HG02973 (cell line): ENCODE measurements at regions not wholly inside any gene's neighbourhood (a gene's known extent, or its start where the extent isn't known, plus 50 kb on each side); places are given as distances from the start of the nearest gene placed in this dataset.
A peak's percentile ranks its signal among the peaks of the same experiment; 100 is the strongest.

Experiments used
- ATAC-seq: cut with Tn5 transposase; IDR thresholded peaks from one replicate; pipeline ENCODE4 v1.9.1; 2021; ENCODE audit warnings: moderate library complexity; ENCODE audit not compliant: unreplicated experiment

GRCh38 chr14:25197885-25198284 lies 147.9 kb upstream of the STXBP6 start:
- no peak for ATAC-seq

GRCh38 chr14:25180221-25180620 lies 130.3 kb upstream of the STXBP6 start:
- ATAC-seq, result no peak

GRCh38 chr14:25178255-25178654 lies 128.3 kb upstream of the STXBP6 start:
- no peak for ATAC-seq

GRCh38 chr14:25150934-25151790 lies 101.2 kb upstream of the STXBP6 start:
- no peak for ATAC-seq

- ATAC-seq, result no peak
These were observed 100.5 kb upstream of the STXBP6 start for GRCh38 chr14:25150401-25150800.

GRCh38 chr14:25140411-25140810 lies 90.5 kb upstream of the STXBP6 start:
- no peak for ATAC-seq

GRCh38 chr14:25136811-25137210 lies 86.9 kb upstream of the STXBP6 start:
- no peak for ATAC-seq

- no peak for ATAC-seq
These were observed 84.2 kb upstream of the STXBP6 start for GRCh38 chr14:25134184-25134583.

- ATAC-seq, result peak; percentile 77
These were observed 82.9 kb upstream of the STXBP6 start for GRCh38 chr14:25132732-25133422.

- no peak for ATAC-seq
These were observed 82.1 kb upstream of the STXBP6 start for GRCh38 chr14:25132094-25132493.

GRCh38 chr14:25122843-25123242 lies 72.9 kb upstream of the STXBP6 start:
- ATAC-seq, result no peak

GRCh38 chr14:25122211-25122610 lies 72.3 kb upstream of the STXBP6 start:
- ATAC-seq, result no peak

GRCh38 chr14:25121337-25122129 lies 71.6 kb upstream of the STXBP6 start:
- ATAC-seq, result no peak

GRCh38 chr14:25120261-25120660 lies 70.3 kb upstream of the STXBP6 start:
- ATAC-seq, result no peak

- ATAC-seq, result no peak
These were observed 68.7 kb upstream of the STXBP6 start for GRCh38 chr14:25118671-25119070.

- no peak for ATAC-seq
These were observed 67.4 kb upstream of the STXBP6 start for GRCh38 chr14:25117342-25117741.

- ATAC-seq, result no peak
These were observed 66.7 kb upstream of the STXBP6 start for GRCh38 chr14:25116607-25117006.

GRCh38 chr14:25113394-25113793 lies 63.4 kb upstream of the STXBP6 start:
- no peak for ATAC-seq

- ATAC-seq, result no peak
These were observed 61.2 kb upstream of the STXBP6 start for GRCh38 chr14:25111061-25111601.

GRCh38 chr14:25110106-25110505 lies 60.2 kb upstream of the STXBP6 start:
- ATAC-seq, result no peak

GRCh38 chr14:25108959-25109358 lies 59.0 kb upstream of the STXBP6 start:
- no peak for ATAC-seq
